NCI-H1105 (cell line): ENCODE measurements at regions not wholly inside any gene's neighbourhood (a gene's known extent, or its start where the extent isn't known, plus 50 kb on each side); places are given as distances from the start of the nearest gene placed in this dataset.
A peak's percentile ranks its signal among the peaks of the same experiment; 100 is the strongest.

Experiments used
- DNase-seq: peaks from one replicate; lab custom pipeline; 2025; lab: John Stamatoyannopoulos, UW

DNA sequence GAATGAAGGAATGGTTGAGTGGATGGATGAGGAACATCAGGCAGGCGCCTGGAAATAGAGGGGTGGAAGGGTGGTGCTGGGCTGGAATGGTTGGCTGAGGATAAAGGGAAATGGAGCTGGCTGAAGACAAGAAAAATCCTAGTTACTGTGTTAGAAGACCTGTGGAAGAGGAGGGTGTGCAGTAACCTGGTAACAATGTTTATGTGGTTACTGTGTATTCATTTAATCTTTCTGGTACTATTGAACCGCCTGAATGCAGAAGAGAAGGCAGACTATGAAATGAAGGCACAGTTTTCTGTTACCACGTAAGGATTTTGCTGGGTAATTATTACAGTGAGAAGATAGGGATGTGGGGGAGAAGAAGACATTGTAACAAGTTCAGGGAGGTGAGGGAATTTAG is 110.3 kb upstream of the MGAT5 start:
- DNase-seq = no peak

DNA sequence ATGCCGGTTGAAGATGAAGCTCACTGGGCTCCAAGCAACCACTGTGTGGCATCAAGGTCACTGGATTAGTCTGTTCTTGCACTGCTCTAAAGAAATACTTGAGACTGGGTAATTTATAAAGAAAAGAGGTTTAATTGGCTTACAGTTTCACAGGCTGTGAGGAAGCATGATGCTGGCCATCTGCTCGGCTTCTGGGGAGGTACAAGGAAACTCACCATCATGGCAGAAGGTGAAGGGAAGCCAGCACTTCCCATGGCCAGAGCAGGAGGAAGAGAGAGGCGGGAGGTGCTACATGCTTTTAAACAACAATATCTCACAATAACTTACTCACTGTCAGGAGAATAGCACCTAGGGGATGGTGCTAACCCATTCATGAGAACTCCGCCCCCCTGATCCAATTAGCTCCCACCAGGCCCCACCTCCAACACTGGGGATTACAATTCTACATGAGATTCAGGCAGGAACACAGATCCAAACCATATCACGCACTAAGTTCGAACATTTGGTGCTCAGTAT is 109.7 kb upstream of the MGAT5 start:
- DNase-seq = no peak

DNA sequence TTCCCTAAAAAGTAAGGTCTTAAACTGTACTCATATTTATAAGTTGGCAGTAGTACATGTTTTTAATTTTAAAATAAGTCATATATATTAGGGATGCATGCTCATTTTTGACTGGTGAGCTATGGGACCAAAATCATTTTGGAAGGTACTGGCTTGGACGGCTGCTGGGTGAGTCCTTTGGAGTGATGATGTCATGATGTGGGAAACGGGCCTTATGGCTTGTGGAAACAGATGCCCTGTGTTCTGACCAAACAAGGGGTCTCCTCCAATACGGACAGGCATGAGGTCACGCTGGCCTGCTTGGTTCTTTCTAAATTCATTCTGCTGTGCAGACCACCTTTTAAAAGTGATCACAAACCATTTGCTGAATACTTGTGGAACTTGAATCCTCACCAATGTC is 109.2 kb upstream of the MGAT5 start:
- no peak for DNase-seq

DNA sequence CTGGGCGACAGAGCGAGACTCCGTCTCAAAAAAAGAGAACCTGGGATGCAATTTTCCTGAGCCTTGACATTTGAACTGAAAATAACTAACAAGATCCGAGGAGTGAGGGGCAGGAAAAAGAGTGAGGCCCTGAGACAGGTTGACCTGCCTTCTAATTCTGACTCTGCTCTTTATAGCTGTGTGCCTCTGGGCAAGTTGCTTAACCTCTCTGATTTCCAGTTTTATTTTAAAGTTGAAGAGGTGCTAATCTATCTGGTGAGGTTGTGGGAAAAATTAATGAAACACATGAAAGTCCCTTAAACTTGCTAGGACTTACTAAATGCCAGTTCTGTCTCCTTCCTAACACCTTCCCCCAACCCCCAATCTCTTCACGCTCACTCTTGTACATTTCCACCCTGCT is 108.4 kb upstream of the MGAT5 start:
- no peak for DNase-seq

DNA sequence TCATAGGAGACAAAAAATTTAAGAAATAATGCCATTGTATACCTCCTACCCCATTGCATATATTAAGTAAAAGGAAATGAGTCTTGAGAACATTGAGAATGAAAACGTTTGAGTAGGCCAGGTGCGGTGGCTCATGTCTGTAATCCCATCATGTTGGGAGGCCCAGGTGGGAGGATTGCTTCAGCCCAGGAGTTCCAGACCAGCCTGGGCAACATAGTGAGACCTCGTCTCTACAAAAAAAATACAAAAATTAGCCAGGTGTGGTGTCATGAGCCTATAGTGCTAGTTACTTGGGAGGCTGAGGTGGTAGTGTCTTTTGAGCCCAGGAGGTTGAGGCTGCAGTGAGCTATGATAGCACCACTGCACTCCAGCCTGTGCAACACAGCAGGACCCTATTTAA is 107.7 kb upstream of the MGAT5 start:
- DNase-seq = no peak

DNA sequence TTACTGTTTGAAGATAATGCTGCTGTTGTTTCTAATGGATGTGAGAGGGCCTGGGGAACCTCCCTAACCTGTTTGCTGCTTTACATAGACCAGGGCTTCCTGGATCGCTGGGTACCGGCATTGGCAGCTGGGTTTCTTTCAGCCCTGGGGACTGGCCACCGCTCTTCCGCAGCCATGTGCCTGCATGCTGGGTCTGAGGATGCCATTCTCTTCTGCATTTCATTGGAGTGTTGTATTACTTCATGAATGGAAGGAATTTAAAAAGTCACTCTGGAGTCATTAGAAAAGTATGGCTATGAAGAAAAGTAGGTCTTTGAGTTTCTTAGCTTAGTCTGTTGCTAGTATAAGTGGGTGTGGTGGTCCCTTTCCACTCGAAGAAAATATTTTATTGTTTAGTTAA is 107.3 kb upstream of the MGAT5 start:
- DNase-seq = no peak

DNA sequence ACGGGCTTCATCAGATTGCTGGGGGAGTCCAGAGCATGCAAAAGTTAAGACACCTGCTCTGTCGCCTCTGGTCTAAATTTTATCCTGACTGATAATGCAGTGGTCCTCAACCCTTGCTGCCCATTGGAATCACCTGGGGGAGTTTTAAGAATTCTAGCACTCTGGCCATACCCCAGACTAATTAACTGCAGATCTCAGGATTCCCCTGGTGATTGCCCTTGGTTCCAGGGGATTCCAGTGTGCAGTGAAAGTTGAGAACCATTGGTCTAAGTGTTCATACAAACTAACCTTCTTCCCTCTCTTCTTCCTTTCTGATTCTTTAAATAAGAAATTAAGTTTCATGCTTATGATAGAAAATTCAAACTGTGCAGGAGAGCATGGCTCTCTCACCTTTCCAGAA is 105.7 kb upstream of the MGAT5 start:
- no peak for DNase-seq

DNA sequence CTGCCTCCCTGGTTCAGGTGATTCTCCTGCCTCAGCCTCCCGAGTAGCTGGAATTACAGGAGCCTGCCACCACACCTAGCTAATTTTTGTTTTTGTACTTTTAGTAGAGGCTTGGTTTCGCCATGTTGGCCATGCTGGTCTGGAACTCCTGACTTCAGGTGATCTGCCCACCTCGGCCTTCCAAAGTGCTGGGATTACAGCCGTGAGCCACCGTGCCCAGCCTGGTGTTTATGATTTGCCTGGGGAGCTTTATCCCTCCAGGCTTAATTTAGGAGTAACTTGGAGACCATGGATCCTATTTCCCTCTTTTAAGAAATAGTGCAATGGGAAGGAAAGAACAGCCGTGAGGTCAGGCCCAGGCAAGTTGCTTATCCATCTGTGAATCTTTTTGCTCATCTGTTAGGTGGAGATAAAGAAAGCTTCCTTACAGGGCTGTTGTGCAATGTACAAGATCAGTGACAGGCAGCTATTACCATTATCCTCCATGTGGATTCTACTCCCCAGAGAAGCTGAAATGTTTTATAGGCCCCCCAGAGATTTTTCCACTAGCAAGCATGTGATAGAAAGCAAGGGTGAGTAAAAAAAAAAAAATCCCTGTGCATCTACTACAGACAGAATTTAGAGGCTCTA is 104.9 kb upstream of the MGAT5 start:
- DNase-seq = no peak

DNA sequence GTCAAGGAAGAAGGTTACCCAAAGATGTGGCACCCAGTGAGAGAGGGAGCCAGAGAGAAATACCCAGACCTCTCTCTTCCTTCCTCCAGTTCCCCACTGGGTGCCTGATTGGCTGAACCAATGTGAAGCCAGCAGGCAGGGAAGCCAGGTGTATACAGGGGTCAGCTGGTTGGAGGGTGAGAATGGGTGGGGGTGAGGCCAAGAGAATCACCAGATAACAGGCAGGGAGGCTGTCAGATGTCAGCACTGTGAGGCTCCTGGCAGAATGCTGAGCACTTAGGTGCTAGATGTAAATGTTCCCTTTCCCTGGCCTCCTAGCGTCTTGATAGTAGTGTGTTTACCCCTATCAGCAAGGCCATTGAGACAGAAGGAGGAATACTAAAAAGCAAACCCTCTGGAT is 104.0 kb upstream of the MGAT5 start:
- no peak for DNase-seq

DNA sequence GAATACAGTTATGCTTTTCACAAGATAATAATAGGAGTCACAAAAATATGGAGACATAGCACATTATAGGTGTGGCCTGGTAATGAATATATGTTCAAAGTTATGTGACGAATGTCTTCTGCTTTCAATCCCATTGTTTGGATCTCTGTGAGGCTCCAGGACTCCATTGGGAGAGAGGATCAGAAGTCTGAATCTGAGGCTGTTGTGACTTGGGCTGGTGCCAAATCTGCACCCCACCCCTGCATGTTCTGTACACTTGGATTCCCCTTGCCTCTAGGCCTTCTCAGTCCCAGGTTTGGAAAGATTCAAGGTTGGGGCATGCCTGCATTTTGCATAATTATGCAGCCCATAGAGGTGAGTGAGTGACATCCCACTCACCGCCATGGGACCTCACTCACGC is 103.1 kb upstream of the MGAT5 start:
- DNase-seq = no peak

DNA sequence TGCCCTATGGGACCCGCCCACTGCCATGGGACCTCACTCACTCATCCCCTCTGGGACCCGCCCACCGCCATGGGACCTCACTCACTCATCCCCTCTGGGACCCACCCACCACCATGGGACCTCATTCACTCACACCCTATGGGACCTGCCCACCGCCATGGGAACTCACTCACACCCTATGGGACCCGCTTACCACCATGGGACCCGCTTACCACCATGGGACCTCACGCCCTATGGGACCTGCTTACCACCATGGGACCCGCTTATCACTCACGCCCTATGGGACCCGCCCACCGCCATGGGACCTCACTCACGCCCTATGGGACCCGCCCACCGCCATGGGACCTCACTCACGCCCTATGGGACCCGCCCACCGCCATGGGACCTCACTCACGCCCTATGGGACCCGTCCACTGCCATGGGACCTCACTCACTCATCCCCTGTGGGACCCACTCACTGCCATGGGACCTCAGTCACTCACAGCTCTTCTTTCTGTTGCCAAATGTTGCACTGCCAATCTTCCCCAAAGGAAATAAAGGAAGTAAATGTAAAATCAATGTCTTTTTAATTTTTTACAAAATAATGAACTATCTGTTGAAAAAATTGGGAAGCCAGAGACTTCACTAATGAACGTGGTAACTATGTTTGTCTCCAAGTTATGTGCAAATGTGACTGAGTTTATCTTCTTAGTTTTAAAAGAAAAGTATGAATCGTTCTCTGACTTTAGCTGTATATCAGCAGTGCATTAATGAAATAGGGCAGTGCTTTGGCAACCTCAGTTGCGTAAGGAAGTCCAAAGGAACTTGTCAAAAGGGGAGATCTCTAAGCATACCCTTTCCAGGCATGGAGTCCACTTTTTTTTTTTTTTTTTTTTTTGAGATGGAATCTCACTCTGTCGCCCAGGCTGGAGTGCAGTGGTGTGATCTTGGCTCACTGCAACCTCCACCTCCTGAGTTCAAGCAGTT is 101.5 kb upstream of the MGAT5 start:
- DNase-seq = no peak

DNA sequence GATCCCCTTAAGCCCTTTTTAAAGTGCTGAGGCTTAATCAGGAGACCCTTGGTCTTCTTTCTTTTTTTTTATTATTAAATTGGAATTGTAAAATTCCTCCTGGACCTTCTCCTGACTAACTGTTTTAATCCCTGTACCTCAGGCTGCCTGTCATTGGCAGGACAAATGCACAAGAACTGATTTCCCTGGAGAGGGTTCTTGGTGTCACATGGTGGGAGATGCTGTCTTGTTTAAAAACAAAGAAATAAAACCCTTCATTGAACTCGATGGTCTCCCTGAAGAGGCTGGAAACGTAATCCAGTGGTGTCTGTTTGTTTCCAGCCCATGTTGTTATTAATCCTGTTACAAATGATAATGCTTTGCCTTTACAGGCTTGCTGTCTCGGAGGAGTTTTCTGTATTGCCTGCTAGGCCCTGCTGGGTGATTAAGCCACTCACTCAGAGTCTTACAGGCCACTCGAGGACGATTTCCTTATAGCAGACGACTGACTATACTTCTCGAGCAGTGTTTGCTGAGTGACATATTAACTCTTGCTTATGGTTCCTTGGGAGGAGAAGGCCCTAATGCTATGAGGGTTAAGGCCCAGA is 100.5 kb upstream of the MGAT5 start:
- no peak for DNase-seq

DNA sequence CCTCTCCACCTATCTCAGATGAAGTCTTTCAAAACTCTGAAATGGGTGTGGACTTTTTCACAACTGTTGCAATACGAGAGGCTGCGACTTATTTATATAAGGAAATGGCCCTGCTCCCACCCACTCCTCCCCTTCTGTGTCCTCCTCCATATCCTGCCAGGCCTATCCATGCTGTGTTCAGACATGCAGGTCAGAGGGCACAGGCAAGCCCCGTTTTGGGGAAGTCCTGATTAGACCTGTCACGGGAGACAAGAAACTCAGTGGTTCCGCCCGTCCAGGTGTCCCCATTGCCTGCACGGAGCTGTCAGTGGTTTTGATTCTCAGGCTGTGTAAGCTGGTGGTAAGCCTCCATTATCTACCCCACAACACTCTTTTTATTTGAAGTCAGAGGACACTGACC is 99.6 kb upstream of the MGAT5 start:
- no peak for DNase-seq

DNA sequence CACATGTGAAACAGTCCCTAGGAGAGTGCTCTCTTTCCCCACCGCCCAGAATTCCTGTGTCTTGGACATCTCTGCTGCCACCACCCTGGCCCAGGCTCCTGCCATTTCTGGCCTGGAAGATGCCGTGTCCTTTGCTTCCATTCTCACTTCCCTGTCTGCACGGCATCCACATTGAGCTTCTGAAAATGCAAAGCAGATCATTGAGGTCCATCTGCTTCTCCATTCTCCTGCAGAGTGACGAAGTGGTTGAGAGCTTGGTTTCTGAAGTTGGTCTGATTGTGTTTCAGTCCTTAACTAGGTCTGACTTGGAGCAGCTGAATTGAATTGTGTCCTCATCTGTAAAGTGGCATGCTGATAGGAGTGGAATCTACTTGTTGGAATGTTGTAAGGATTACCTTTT is 98.7 kb upstream of the MGAT5 start:
- DNase-seq = no peak

DNA sequence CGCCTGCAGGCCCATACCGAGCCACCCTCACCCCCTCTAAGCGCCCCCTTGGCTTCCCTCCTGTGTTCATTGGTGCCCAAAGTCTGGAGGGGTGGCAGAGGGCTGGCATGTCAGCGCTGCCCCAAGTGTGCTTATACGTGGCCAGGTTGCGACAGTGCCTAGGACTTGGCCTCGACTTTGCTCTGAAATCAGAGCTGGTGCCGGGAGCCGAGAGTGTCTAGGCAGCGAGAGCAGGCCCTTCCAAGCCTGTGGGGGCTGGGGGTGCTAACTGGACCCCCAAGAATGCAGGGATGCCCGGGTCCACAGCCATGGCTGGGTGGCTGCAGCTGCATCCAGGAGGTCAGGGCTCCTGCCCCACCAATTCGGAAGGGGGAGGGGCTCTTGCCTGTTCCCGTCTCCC is 95.6 kb upstream of the MGAT5 start:
- no peak for DNase-seq

DNA sequence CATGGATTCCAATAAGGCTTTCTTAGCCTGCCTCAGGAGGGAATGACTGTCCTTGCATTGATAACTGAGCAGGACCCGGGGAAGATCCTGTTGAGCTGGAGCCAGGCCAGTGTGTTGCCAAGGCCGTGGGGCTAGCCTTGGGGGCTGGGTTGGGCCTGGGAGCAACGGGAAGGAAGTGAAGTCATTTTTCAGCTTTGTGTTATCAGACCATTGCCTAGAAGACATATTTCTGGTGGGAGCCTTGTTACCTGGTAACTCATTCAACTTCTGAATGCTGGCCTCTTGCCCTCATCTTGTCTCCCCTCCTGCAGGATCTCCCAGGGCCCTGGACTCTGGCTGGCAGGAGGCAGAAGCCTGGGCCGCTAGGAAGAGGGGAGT is 92.7 kb upstream of the MGAT5 start:
- no peak for DNase-seq

DNA sequence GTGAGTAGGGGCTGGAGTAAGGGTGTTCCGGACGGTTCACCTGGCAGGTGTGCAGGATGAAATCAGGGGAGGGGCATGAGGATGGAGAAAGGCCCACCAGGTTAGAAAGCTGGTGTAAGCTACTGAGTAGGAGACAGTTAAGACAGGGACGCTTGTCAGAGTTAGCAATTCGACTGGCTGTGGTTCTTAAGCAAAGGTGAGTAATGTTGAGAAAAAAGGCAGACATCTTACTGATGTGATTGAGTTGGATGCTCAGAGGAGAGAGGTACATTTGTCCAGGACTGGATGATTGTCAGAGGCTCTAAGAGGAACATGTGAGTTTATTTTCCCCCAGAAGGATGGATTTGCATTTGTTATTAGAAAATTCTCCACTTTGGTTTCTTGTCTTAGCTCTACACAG is 90.5 kb upstream of the MGAT5 start:
- DNase-seq = no peak

DNA sequence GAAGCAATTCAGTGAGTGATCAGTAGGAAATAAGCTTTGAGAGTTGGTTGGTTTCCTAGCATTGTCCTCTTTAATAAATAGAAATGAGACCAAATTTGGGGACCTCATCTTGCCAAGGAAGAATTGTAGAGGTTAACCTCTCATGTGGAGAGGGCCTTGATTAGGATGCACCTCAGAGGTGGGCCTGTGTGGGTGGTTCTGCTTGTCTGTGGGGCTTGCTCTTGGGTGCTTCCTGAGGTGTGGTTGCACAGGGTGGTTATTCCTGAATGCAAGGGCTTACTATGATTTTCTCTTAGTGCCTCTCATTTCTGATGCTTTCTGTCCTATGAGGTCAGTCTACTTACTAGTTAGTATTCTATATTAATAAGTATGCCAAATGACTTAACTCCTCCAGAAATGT is 89.6 kb upstream of the MGAT5 start:
- no peak for DNase-seq

DNA sequence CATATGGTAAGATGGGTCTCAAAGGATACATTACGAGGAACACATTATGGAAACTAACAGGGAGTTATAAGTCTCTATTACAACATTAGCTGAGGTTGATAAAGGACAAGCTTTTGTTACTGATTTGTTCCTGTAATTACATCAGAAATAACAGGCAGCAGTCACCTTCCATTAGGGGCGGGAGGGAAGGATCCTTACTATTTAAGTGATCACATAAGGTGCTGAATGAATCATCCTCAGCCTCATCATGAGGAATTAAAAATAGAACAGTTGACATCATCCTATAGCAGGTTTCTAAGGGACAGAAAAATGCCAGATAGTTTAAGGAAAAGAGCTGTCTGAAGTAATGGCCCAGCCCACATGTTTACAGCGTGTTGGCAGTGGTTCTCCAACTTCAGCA is 86.9 kb upstream of the MGAT5 start:
- no peak for DNase-seq

DNA sequence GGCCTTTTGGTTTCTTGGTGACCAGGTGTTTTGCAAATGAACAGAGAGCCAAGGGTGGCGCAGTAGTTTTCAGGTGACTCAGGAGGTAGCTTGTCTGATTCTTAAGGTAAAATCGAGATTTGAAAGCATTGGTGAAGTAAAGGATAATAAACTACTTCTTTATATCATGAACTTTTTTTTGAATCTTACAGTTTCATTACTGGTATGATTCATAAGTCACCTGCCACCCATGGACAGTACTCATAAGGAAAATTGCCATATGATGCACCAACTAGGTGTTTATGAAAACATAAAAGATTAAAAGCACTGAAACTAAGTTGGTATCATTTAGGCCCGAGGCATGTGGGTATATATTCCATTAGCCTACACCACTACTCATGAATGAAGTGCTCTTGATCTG is 84.1 kb upstream of the MGAT5 start:
- DNase-seq = no peak

DNA sequence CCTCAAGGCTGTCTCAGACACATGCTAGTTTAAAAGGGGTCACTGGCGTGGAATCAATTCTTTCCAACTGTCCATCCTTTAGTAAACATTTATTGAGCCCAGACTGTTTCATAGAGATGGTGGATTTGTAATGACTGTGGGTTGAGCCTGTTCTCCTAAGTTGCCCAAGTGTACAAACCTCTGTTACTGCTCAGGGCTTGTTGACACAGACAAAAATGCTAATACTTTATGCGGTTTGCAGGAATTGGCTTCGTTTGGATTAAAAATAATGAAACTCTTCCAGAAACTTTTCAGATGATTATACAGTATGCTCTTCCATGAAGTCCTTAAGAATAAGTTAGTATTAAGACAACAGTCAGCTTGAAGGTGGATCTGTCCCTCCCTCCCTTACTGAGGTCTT is 83.6 kb upstream of the MGAT5 start:
- DNase-seq = no peak

DNA sequence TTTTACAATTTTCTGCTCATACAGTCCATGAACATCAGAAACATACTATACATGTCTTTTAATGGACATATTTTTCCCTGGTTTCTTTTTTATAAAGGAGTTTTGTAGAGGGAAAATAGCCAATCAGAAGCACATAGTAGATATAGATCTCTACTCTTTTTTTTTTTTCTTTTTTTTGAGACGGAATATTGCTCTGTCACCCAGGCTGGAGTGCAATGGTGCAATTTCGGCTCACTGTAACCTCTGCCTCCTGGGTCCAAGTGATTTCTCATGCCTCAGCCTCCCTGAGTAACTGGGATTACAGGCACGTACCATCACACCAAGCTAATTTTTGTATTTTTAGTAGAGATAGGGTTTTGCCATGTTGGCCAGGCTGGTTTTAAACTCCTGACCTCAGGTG is 83.2 kb upstream of the MGAT5 start:
- no peak for DNase-seq

DNA sequence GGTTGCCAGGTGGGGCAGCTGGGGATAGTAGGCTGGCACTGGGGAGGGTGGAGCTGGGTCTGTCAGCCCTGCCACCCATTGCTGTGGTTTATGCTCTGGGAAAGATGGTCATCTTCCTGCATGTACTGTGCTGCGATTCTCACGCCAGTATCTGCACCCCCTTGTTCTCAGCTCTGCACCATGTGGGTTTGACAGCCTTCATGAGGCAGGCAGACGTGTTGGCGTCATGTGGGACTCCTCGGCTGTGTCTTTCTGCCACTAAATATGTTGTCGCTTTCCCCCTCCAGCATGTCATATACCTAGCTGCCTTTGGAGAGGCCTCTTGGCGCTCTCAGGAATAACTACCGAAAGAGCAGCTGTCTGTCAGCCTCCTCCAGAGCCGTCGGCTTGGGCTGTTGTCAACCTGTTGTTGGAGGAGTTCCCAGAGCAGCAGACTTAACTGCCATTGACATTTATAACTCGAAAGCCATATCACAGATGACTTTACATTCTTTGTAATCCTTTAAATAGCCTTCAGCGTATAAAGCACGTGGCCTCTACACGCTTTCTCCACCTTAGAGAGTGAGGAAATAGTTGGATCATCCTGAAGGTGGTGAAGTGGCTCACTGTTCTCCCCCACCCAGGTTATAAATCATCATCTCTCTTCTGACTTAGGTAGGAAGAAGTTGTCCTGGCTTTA is 80.4 kb upstream of the MGAT5 start:
- peak; percentile 78 for DNase-seq
